DND-41 (cell line): ENCODE measurements at regions not wholly inside any gene's neighbourhood (a gene's known extent, or its start where the extent isn't known, plus 50 kb on each side); places are given as distances from the start of the nearest gene placed in this dataset.

Source experiments
- ATAC-seq: fragments of 200-7000 bp; cut with Tn5 transposase; 3 replicates; pipeline ENCODE4 v1.9.1; 2021; ENCODE audit warnings: low read depth; ENCODE audit not compliant: insufficient read depth
- DNase-seq: peaks from one replicate; pipeline ENCODE4 v3.0.0-alpha.2; 2020
- H2AFZ ChIP-seq: 2 replicates; pipeline ENCODE4 v1.6.0; 2012; ENCODE audit warnings: low read depth, low read length
- H3K27ac ChIP-seq: 2 replicates; pipeline ENCODE4 v1.5.1; 2012; ENCODE audit warnings: low read length, inconsistent platforms
- H3K27me3 ChIP-seq: fragments of 200-600 bp; sonication (generic); 2 replicates; pipeline ENCODE4 v1.6.0; 2012; ENCODE audit warnings: low read length, mild to moderate bottlenecking, inconsistent platforms; ENCODE audit not compliant: insufficient read depth, poor library complexity
- H3K36me3 ChIP-seq: 2 replicates; pipeline ENCODE4 v1.5.1; 2012; ENCODE audit warnings: low read length, inconsistent platforms; ENCODE audit not compliant: insufficient read depth
- H3K4me1 ChIP-seq: 2 replicates; pipeline ENCODE4 v1.5.1; 2012; ENCODE audit warnings: mild to moderate bottlenecking, low read length; ENCODE audit not compliant: insufficient read depth
- H3K4me2 ChIP-seq: 2 replicates; pipeline ENCODE4 v1.6.0; 2012; ENCODE audit warnings: mild to moderate bottlenecking, moderate library complexity, low read length, inconsistent platforms; ENCODE audit not compliant: insufficient read depth
- H3K4me3 ChIP-seq, 2 experiments: fragments of 200-600 bp in 1 of 2; shearing (Covaris generic) in 1 of 2; 2 replicates each; pipeline ENCODE4 v1.5.1; 2012 to 2016; ENCODE audit warnings: inconsistent platforms in 2 of 2, low read length in 2 of 2, mild to moderate bottlenecking in 2 of 2, low read depth in 1 of 2, moderate library complexity in 1 of 2
- H3K79me2 ChIP-seq: 2 replicates; pipeline ENCODE4 v1.6.0; 2012; ENCODE audit warnings: low read length, inconsistent platforms; ENCODE audit not compliant: insufficient read depth
- H3K9ac ChIP-seq: 2 replicates; pipeline ENCODE4 v1.6.0; 2012; ENCODE audit warnings: low read depth, mild to moderate bottlenecking, inconsistent platforms, low read length, moderate library complexity
- H3K9me3 ChIP-seq: 2 replicates; pipeline ENCODE4 v1.5.1; 2012; ENCODE audit warnings: low read length, moderate library complexity, mild to moderate bottlenecking, inconsistent platforms; ENCODE audit not compliant: insufficient read depth, severe bottlenecking
- H4K20me1 ChIP-seq: 2 replicates; pipeline ENCODE4 v1.6.0; 2012; ENCODE audit warnings: low read length; ENCODE audit not compliant: insufficient read depth
- CTCF ChIP-seq: IDR thresholded peaks from 2 replicates; pipeline ENCODE4 v1.5.1; 2012; ENCODE audit warnings: borderline replicate concordance, low read length, moderate library complexity, mild to moderate bottlenecking; ENCODE audit not compliant: poor library complexity, severe bottlenecking; ENCODE audit errors: extremely low read depth
- EZH2 ChIP-seq: IDR thresholded peaks from 3 replicates; pipeline ENCODE4 v1.6.1; 2012; ENCODE audit warnings: borderline replicate concordance, low read depth, mild to moderate bottlenecking, moderate library complexity, low read length, inconsistent platforms; ENCODE audit not compliant: severe bottlenecking

- no peak overlapping the region for H3K9ac ChIP-seq
- TF ChIP-seq EZH2 (no peak), CTCF (peak; percentile 70)
- no peaks in the 10 kb centered on the region for H3K36me3 ChIP-seq
- ATAC-seq (peak; percentile 84), DNase-seq (no peak)
- H3K4me2 ChIP-seq: no peak overlapping the region
- H2AFZ ChIP-seq: no peak overlapping the region
- H3K27ac ChIP-seq: no peak overlapping the region
- H4K20me1 ChIP-seq: no peaks in the 10 kb centered on the region
- H3K27me3 ChIP-seq: peaks cover 14% of the 10 kb centered on the region
- H3K79me2 ChIP-seq: no peaks in the 10 kb centered on the region
- H3K9me3 ChIP-seq: no peaks in the 10 kb centered on the region
- H3K4me1 ChIP-seq: no peaks in the 10 kb centered on the region
- H3K4me3 ChIP-seq: no peak overlapping the region
Observed at GRCh38 chr5:143968071-143968878, 156.3 kb downstream of the HMHB1 start.

GRCh38 chr5:143970159-143970558, 158.2 kb downstream of the HMHB1 start:
- DNase-seq: no peak
- no peak overlapping the region for H2AFZ ChIP-seq
- no peaks in the 10 kb centered on the region for H3K79me2 ChIP-seq
- no peaks in the 10 kb centered on the region for H3K9me3 ChIP-seq
- TF ChIP-seq CTCF: no peak
- TF ChIP-seq EZH2: no peak
- no peaks in the 10 kb centered on the region for H3K4me1 ChIP-seq
- no peak overlapping the region for H3K9ac ChIP-seq
- peaks cover 14% of the 10 kb centered on the region for H3K27me3 ChIP-seq
- H3K4me2 ChIP-seq: no peak overlapping the region
- H3K27ac ChIP-seq: no peak overlapping the region
- no peaks in the 10 kb centered on the region for H3K36me3 ChIP-seq
- H3K4me3 ChIP-seq: no peak overlapping the region
- H4K20me1 ChIP-seq: no peaks in the 10 kb centered on the region
- no peak for ATAC-seq

GRCh38 chr5:143972068-143972467, 160.1 kb downstream of the HMHB1 start:
- Histone ChIP-seq H3K27me3 (peaks cover 18% of the 10 kb centered on the region), H3K4me3 (no peak overlapping the region), H3K9me3 (no peaks in the 10 kb centered on the region), H3K4me2 (no peak overlapping the region), H3K9ac (no peak overlapping the region), H3K27ac (no peak overlapping the region), H2AFZ (no peak overlapping the region), H3K79me2 (no peaks in the 10 kb centered on the region), H3K4me1 (no peaks in the 10 kb centered on the region), H4K20me1 (no peaks in the 10 kb centered on the region), H3K36me3 (no peaks in the 10 kb centered on the region)
- DNase-seq (no peak), ATAC-seq (no peak)
- no peak for TF ChIP-seq EZH2
- no peak for TF ChIP-seq CTCF
